Endothelial cell (in vitro differentiated cells): ENCODE measurements at regions not wholly inside any gene's neighbourhood (a gene's known extent, or its start where the extent isn't known, plus 50 kb on each side); places are given as distances from the start of the nearest gene placed in this dataset.

Source experiments
- DNase-seq: peaks from one replicate; pipeline ENCODE4 v3.0.0; 2021; ENCODE audit warnings: low spot score
- H3K27ac Mint-ChIP-seq: one replicate; pipeline ENCODE4 v1.8.0; 2021; ENCODE audit warnings: mixed read lengths, inconsistent platforms; ENCODE audit not compliant: unreplicated experiment
- H3K27me3 Mint-ChIP-seq: one replicate; pipeline ENCODE4 v1.8.0; 2021; ENCODE audit warnings: mild to moderate bottlenecking, moderate library complexity, mixed read lengths, inconsistent platforms; ENCODE audit not compliant: unreplicated experiment
- H3K36me3 Mint-ChIP-seq: one replicate; pipeline ENCODE4 v1.8.0; 2021; ENCODE audit warnings: mild to moderate bottlenecking, low read depth, mixed read lengths, inconsistent platforms; ENCODE audit not compliant: unreplicated experiment
- H3K4me1 Mint-ChIP-seq: one replicate; pipeline ENCODE4 v1.8.0; 2021; ENCODE audit warnings: mild to moderate bottlenecking, mixed read lengths, inconsistent platforms; ENCODE audit not compliant: unreplicated experiment
- H3K4me3 Mint-ChIP-seq: one replicate; pipeline ENCODE4 v1.8.0; 2021; ENCODE audit warnings: mild to moderate bottlenecking, mixed read lengths, inconsistent platforms; ENCODE audit not compliant: unreplicated experiment
- H3K9me3 Mint-ChIP-seq: one replicate; pipeline ENCODE4 v1.8.0; 2021; ENCODE audit warnings: mixed read lengths, inconsistent platforms; ENCODE audit not compliant: unreplicated experiment
- CTCF ChIP-seq: fragments of 200-600 bp; sonication (generic); IDR thresholded peaks from one replicate; pipeline ENCODE4 v1.5.0; 2021; ENCODE audit warnings: antibody characterized with exemption; ENCODE audit not compliant: unreplicated experiment

DNA sequence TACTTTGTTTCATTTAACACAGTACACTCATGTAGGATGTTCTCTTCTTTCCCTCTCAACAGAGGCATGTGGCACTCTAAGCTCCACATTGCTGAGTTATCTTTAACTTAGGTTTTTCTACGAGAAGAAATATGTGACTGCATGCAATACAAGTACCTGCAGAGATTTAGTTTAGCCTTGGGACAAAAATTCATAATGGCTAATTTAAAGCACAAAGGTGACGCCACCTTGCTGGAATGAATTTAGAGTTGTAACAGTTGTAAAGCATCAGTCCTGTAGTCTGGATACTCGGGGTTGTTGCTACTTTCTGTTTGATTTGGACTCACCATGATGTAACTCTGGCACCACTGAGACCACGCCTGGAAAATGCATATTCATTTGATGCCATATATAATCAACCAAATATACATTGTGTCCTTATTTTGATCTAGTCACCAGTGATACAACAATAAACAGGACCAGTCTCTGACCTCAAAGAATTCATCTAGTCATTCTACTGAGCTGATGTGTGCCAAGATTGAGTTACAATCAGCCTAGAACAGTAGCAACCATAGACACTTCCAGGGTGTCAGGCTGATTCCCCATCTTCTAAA, 451.0 kb upstream of the ZFP42 start:
- Mint-ChIP-seq H3K27ac (no peak overlapping the region), H3K9me3 (peaks cover 6% of the 10 kb centered on the region)

GRCh38 chr4:187547316-187547715, 448.3 kb upstream of the ZFP42 start:
- Mint-ChIP-seq H3K4me1 (peaks cover 5% of the 10 kb centered on the region), H3K36me3 (no peaks in the 10 kb centered on the region), H3K27ac (no peak overlapping the region), H3K9me3 (peaks cover 7% of the 10 kb centered on the region), H3K4me3 (no peak overlapping the region), H3K27me3 (no peaks in the 10 kb centered on the region)
- TF ChIP-seq CTCF = no peak
- no peak for DNase-seq

More for the DNA sequence above, 451.0 kb upstream of the ZFP42 start:
- Mint-ChIP-seq H3K36me3 (no peaks in the 10 kb centered on the region), H3K4me1 (peaks cover 4% of the 10 kb centered on the region), H3K4me3 (no peak overlapping the region), H3K27me3 (no peaks in the 10 kb centered on the region)
- TF ChIP-seq CTCF = no peak
- no peak for DNase-seq

DNA sequence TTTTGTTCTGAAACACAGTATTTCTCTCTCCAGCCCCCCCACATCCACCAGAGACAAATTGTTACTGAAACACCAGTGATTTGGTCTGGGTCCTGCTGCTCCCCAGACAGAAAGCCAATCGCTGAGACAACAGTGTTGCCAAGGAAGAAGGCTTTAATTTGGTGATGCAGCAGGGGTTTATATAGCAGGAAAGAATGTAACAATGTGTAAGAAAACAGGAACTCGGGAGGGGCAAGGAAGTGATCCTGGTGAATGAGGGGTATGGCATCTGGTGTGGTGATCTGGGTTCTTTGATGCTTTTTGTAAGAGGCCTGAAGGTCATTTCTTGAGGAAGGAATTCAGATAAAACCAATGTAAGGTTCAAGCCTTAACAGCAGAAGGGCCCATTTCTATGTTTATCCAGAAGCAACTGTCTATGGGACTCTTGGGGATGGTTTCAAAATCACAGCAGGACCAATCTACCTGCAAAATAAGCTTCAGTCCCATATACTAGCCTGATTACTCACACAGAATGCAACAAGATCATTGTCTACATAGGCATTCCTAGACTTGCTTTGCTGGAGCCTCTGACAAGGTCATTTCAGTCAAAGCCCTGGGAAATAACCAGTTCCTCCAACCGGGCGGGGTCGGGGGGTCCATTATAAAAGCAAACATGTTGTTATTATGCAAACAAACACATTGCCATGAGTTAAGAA, 445.2 kb upstream of the ZFP42 start:
- Mint-ChIP-seq H3K36me3 (no peaks in the 10 kb centered on the region), H3K4me3 (no peak overlapping the region), H3K27ac (no peak overlapping the region), H3K4me1 (peaks cover 5% of the 10 kb centered on the region), H3K27me3 (no peaks in the 10 kb centered on the region), H3K9me3 (peaks cover 7% of the 10 kb centered on the region)
- DNase-seq = no peak
- no peak for TF ChIP-seq CTCF

- Mint-ChIP-seq H3K4me3 (no peak overlapping the region), H3K27ac (no peak overlapping the region), H3K4me1 (peaks cover 5% of the 10 kb centered on the region), H3K36me3 (no peaks in the 10 kb centered on the region), H3K9me3 (peaks cover 7% of the 10 kb centered on the region), H3K27me3 (no peaks in the 10 kb centered on the region)
- DNase-seq = no peak
- TF ChIP-seq CTCF = no peak
These were observed 442.8 kb upstream of the ZFP42 start for GRCh38 chr4:187552781-187553180.

GRCh38 chr4:187555174-187555573, 440.4 kb upstream of the ZFP42 start:
- DNase-seq = no peak
- no peaks in the 10 kb centered on the region for H3K9me3 Mint-ChIP-seq
- H3K36me3 Mint-ChIP-seq = no peaks in the 10 kb centered on the region
- TF ChIP-seq CTCF = no peak
- no peaks in the 10 kb centered on the region for H3K27me3 Mint-ChIP-seq
- H3K4me1 Mint-ChIP-seq = peaks cover under 1% of the 10 kb centered on the region
- no peak overlapping the region for H3K27ac Mint-ChIP-seq
- no peak overlapping the region for H3K4me3 Mint-ChIP-seq
